Activated CD4-positive, alpha-beta T cell treated with anti-CD3 and anti-CD28 coated beads for 48 hours (primary cell): ENCODE measurements at regions not wholly inside any gene's neighbourhood (a gene's known extent, or its start where the extent isn't known, plus 50 kb on each side); places are given as distances from the start of the nearest gene placed in this dataset.
A peak's percentile ranks its signal among the peaks of the same experiment; 100 is the strongest.
"Not testable (repeated sequence)": the region's sequence is repeated elsewhere in the genome, so short reads cannot be mapped to it uniquely, and the experiment has no call there.

ENCODE experiments used
- DNase-seq: peaks from one replicate; pipeline ENCODE4 v3.0.0-alpha.2; 2020

- DNase-seq, result no peak
Measured at GRCh38 chr4:3867403-3868100, 101.4 kb downstream of the ADRA2C start.

GRCh38 chr4:3868211-3869173 is 102.3 kb downstream of the ADRA2C start:
- peak; percentile 18 for DNase-seq

- no peak for DNase-seq
Measured at GRCh38 chr4:3869174-3869572, 103.0 kb downstream of the ADRA2C start.

- DNase-seq, result no peak
Measured at GRCh38 chr4:3869661-3870566, 103.7 kb downstream of the ADRA2C start.

- no peak for DNase-seq
Measured at GRCh38 chr4:3870567-3870962, 104.4 kb downstream of the ADRA2C start.

GRCh38 chr4:3871181-3871852 is 105.1 kb downstream of the ADRA2C start:
- peak; percentile 31 for DNase-seq

GRCh38 chr4:3871881-3872833 is 106.0 kb downstream of the ADRA2C start:
- no peak for DNase-seq

- DNase-seq, result no peak
Measured at GRCh38 chr4:3872834-3873313, 106.7 kb downstream of the ADRA2C start.

GRCh38 chr4:3873408-3874027 is 107.3 kb downstream of the ADRA2C start:
- no peak for DNase-seq

GRCh38 chr4:3874028-3874415 is 107.8 kb downstream of the ADRA2C start:
- DNase-seq, result no peak

- DNase-seq, result no peak
Measured at GRCh38 chr4:3874525-3875110, 108.4 kb downstream of the ADRA2C start.

GRCh38 chr4:3875466-3875865 is 109.3 kb downstream of the ADRA2C start:
- no peak for DNase-seq

GRCh38 chr4:3876057-3876845 is 110.1 kb downstream of the ADRA2C start:
- DNase-seq, result not testable (repeated sequence)

GRCh38 chr4:3877236-3877635 is 111.1 kb downstream of the ADRA2C start:
- DNase-seq, result no peak

- DNase-seq, result no peak
Measured at GRCh38 chr4:3877868-3878267, 111.7 kb downstream of the ADRA2C start.

GRCh38 chr4:3878678-3879077 is 112.5 kb downstream of the ADRA2C start:
- no peak for DNase-seq

GRCh38 chr4:3879681-3880614 is 113.8 kb downstream of the ADRA2C start:
- peak; percentile 13 for DNase-seq

GRCh38 chr4:3880615-3881120 is 114.5 kb downstream of the ADRA2C start:
- DNase-seq, result peak; percentile 83
